C4-2B (cell line): ENCODE measurements at regions not wholly inside any gene's neighbourhood (a gene's known extent, or its start where the extent isn't known, plus 50 kb on each side); places are given as distances from the start of the nearest gene placed in this dataset.

ENCODE experiments used
- H3K27ac ChIP-seq: fragments of 450-650 bp; 2 replicates; pipeline ENCODE4 v1.5.1; 2017
- ZFX ChIP-seq: fragments of 450-650 bp; IDR thresholded peaks from 2 replicates; pipeline ENCODE4 v1.6.1; 2017
- TF ChIP-seq, protein P1 (sequence below): fragments of 450-650 bp; conservative IDR thresholded peaks from 2 replicates; pipeline ENCODE4 v1.5.1; 2017; ENCODE audit warnings: mild to moderate bottlenecking

DNA sequence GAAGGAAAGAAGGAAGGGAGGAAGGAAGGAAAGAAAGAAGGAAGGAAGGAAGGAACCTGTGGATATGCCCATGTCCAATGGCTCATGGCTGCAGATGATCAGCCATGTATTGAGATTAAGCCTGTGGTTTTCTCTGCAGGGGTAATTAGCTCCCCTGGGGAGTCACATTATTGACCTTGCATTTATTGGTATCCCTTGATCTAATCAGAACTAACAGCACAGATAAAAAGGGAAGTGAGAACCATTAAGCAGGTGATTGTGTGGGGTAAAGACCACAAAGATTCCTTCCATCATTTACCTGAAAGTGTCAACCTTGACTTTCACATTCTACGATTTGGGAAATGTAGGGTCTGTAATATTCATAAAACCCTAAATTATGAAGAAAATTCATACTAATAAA, 390.7 kb downstream of the BRINP2 start:
- no peak overlapping the region for H3K27ac ChIP-seq

GRCh38 chr1:177558372-177558771, 387.6 kb downstream of the BRINP2 start:
- H3K27ac ChIP-seq, result no peak overlapping the region
- no peak for TF ChIP-seq ZFX
- TF ChIP-seq, protein P1, sequence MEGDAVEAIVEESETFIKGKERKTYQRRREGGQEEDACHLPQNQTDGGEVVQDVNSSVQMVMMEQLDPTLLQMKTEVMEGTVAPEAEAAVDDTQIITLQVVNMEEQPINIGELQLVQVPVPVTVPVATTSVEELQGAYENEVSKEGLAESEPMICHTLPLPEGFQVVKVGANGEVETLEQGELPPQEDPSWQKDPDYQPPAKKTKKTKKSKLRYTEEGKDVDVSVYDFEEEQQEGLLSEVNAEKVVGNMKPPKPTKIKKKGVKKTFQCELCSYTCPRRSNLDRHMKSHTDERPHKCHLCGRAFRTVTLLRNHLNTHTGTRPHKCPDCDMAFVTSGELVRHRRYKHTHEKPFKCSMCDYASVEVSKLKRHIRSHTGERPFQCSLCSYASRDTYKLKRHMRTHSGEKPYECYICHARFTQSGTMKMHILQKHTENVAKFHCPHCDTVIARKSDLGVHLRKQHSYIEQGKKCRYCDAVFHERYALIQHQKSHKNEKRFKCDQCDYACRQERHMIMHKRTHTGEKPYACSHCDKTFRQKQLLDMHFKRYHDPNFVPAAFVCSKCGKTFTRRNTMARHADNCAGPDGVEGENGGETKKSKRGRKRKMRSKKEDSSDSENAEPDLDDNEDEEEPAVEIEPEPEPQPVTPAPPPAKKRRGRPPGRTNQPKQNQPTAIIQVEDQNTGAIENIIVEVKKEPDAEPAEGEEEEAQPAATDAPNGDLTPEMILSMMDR, result no peak

More for the DNA sequence above, 390.7 kb downstream of the BRINP2 start:
- TF ChIP-seq ZFX, result no peak

GRCh38 chr1:177556163-177556562, 385.4 kb downstream of the BRINP2 start:
- no peak for TF ChIP-seq ZFX
- TF ChIP-seq, protein P1, result no peak
- H3K27ac ChIP-seq, result no peak overlapping the region

GRCh38 chr1:177547200-177547599, 376.4 kb downstream of the BRINP2 start:
- TF ChIP-seq, protein P1, result no peak
- H3K27ac ChIP-seq, result no peak overlapping the region

- no peak for TF ChIP-seq ZFX
- TF ChIP-seq, protein P1, result no peak
- no peak overlapping the region for H3K27ac ChIP-seq
Measured at GRCh38 chr1:177546346-177546745, 375.6 kb downstream of the BRINP2 start.

GRCh38 chr1:177526201-177526600, 355.4 kb downstream of the BRINP2 start:
- H3K27ac ChIP-seq, result no peak overlapping the region
- TF ChIP-seq, protein P1, result no peak
- no peak for TF ChIP-seq ZFX

GRCh38 chr1:177525176-177525575, 354.4 kb downstream of the BRINP2 start:
- no peak for TF ChIP-seq ZFX
- TF ChIP-seq, protein P1, result no peak
- no peak overlapping the region for H3K27ac ChIP-seq

- H3K27ac ChIP-seq, result no peak overlapping the region
- TF ChIP-seq, protein P1, result no peak
- no peak for TF ChIP-seq ZFX
Measured at GRCh38 chr1:177517546-177517945, 346.8 kb downstream of the BRINP2 start.
